ENCODE measurements at regions not wholly inside any gene's neighbourhood (a gene's known extent, or its start where the extent isn't known, plus 50 kb on each side); places are given as distances from the start of the nearest gene placed in this dataset.

DNA sequence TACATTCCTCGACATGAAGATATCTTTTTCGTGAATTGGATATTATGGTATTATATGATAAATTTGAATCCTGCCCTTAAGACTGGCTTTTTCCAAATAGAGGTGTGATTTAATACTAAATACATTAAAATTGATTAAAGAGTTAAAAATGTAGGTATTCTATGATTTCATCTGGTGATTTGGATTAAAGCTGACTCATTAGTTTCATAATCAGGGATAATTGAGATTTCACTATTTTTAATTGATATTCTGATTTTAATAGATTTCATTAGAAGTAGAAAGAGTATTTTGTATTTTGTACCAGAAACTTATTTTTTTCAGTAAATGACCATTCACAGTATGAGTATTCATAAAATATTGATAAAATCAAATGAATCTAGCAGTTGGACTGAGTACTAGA is 524.1 kb downstream of the PLCL1 start:
- TF ChIP-seq, protein P1, sequence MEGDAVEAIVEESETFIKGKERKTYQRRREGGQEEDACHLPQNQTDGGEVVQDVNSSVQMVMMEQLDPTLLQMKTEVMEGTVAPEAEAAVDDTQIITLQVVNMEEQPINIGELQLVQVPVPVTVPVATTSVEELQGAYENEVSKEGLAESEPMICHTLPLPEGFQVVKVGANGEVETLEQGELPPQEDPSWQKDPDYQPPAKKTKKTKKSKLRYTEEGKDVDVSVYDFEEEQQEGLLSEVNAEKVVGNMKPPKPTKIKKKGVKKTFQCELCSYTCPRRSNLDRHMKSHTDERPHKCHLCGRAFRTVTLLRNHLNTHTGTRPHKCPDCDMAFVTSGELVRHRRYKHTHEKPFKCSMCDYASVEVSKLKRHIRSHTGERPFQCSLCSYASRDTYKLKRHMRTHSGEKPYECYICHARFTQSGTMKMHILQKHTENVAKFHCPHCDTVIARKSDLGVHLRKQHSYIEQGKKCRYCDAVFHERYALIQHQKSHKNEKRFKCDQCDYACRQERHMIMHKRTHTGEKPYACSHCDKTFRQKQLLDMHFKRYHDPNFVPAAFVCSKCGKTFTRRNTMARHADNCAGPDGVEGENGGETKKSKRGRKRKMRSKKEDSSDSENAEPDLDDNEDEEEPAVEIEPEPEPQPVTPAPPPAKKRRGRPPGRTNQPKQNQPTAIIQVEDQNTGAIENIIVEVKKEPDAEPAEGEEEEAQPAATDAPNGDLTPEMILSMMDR (IDR thresholded peaks at IDR 0.05; ENCODE audit: low read depth, low read length), result no peak
- TF ChIP-seq EZH2phosphoT487 (IDR thresholded peaks at IDR 0.05; ENCODE audit: low read depth), result no peak

Data from OCI-LY3 (cell line).